ENCODE measurements at regions not wholly inside any gene's neighbourhood (a gene's known extent, or its start where the extent isn't known, plus 50 kb on each side); places are given as distances from the start of the nearest gene placed in this dataset.

- TF ChIP-seq ZNF395 (CRISPR knock-in tag; IDR thresholded peaks at IDR 0.05) (no peak), GMEB1 (CRISPR knock-in tag; IDR thresholded peaks at IDR 0.05) (no peak)
These were observed 132.4 kb upstream of the ST6GAL2 start (continued) for GRCh38 chr2:107018366-107018765.

- CTCF ChIA-PET (ENCODE audit: low intra/inter-chr PET ratio), result no interaction called here
- ATAC-seq, result no peak
- POLR2A ChIA-PET, result no interaction called here
- Histone ChIP-seq H2AFZ (ENCODE audit: low read depth, low read length) (no peak overlapping the region), H3K4me1 (replicated peaks in 1 of 2; ENCODE audit: control insufficient read depth in 2 of 2, insufficient read depth in 2 of 2, low read length in 2 of 2) (no peaks in the 10 kb centered on the region), H3K9me1 (ENCODE audit: control insufficient read depth, insufficient read depth, low read length) (no peaks in the 10 kb centered on the region), H3K36me3 (ENCODE audit: control insufficient read depth, insufficient read depth, low read length) (no peaks in the 10 kb centered on the region), H3K27me3 (ENCODE audit: control insufficient read depth in 2 of 2, insufficient read depth in 2 of 2, low read length in 2 of 2) (no peaks in the 10 kb centered on the region), H3K4me2 (ENCODE audit: insufficient read depth, low read length) (no peak overlapping the region), H4K20me1 (replicated peaks; ENCODE audit: control insufficient read depth, insufficient read depth, low read length) (no peaks in the 10 kb centered on the region), H3K79me2 (ENCODE audit: control insufficient read depth, insufficient read depth, low read length) (no peaks in the 10 kb centered on the region), H3K4me3 (no peak overlapping the region), H3K9ac (ENCODE audit: insufficient read depth in 1 of 2, low read depth in 2 of 2, low read length in 2 of 2) (no peak overlapping the region), H3K27ac (ENCODE audit: extremely low read depth, low read depth, low read length) (no peak overlapping the region), H3K9me3 (replicated peaks; ENCODE audit: control insufficient read depth, insufficient read depth, low read depth, low read length) (no peaks in the 10 kb centered on the region)
- no TSS peak for BruUV-seq (replicated peaks)
- intact Hi-C loops (cut with micrococcal nuclease), result no loop called here
- FAIRE-seq, result no peak
- no peak for DNase-seq (ENCODE audit: extremely low read depth in 1 of 4, low spot score in 3 of 4)
- in situ Hi-C loops (cut with MboI), result no loop called here
- under 1% methylated on average over 6 of the region's 6 CpGs for WGBS (ENCODE audit: insufficient coverage, low coverage, missing lambda C conversion rate)
- no peak for TF ChIP-seq RAD51 (IDR thresholded peaks at IDR 0.05; ENCODE audit: borderline replicate concordance, low read depth)
- no peak for TF ChIP-seq HDAC6 (IDR thresholded peaks at IDR 0.05; ENCODE audit: low read depth, low read length)
- no peak for TF ChIP-seq ZNF165 (CRISPR knock-in tag; IDR thresholded peaks at IDR 0.05; ENCODE audit: borderline replicate concordance)
- no peak for TF ChIP-seq USF2 (CRISPR knock-in tag; IDR thresholded peaks at IDR 0.05)
- no peak for TF ChIP-seq LARP7 (IDR thresholded peaks at IDR 0.05)
- TF ChIP-seq RBM25 (IDR thresholded peaks at IDR 0.05; ENCODE audit: low read depth, low read length, severe bottlenecking), result no peak
- no peak for TF ChIP-seq LEF1 (IDR thresholded peaks at IDR 0.05)
- no peak for TF ChIP-seq SREBF1 (IDR thresholded peaks at IDR 0.05; ENCODE audit: borderline replicate concordance, low read depth, low read length)
- TF ChIP-seq ZNF175 (CRISPR knock-in tag; IDR thresholded peaks at IDR 0.05; ENCODE audit: low read depth), result no peak
- no peak for TF ChIP-seq SLC30A9 (CRISPR knock-in tag; IDR thresholded peaks at IDR 0.05)
- no peak for TF ChIP-seq BCL6 (CRISPR knock-in tag; IDR thresholded peaks at IDR 0.05)
- TF ChIP-seq ZNF197 (CRISPR knock-in tag; IDR thresholded peaks at IDR 0.05; ENCODE audit: low read depth), result no peak
- no peak for TF ChIP-seq C11orf30 (IDR thresholded peaks at IDR 0.05; ENCODE audit: low read depth)
- TF ChIP-seq ZKSCAN1 (IDR thresholded peaks at IDR 0.05; ENCODE audit: low read depth, low read length), result no peak
These were observed 134.4 kb upstream of the ST6GAL2 start for GRCh38 chr2:107020392-107020791.

Measured in K562 (cell line).